ENCODE measurements at regions not wholly inside any gene's neighbourhood (a gene's known extent, or its start where the extent isn't known, plus 50 kb on each side); places are given as distances from the start of the nearest gene placed in this dataset.
"Not testable (repeated sequence)": the region's sequence is repeated elsewhere in the genome, so short reads cannot be mapped to it uniquely, and the experiment has no call there.

DNA sequence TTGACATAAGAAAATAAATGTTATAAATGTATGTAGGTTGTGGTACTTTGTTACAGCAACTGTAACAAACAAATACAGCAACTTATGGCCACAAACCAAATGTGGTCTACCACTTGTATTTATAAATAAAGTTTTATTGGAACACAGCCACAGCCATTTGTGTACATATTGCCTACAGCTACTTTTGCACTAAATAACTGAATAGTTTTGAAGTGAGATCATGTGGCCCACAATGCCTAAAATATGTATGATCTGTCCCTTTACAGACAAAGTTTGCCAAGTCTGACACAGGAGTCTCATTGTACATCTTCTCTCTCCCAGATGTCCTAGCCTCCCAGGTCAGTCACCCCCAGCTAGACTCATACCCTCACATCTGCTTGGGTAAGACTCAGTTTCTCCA lies 283.6 kb upstream of the PRDM9 start:
- no peak for FAIRE-seq

DNA sequence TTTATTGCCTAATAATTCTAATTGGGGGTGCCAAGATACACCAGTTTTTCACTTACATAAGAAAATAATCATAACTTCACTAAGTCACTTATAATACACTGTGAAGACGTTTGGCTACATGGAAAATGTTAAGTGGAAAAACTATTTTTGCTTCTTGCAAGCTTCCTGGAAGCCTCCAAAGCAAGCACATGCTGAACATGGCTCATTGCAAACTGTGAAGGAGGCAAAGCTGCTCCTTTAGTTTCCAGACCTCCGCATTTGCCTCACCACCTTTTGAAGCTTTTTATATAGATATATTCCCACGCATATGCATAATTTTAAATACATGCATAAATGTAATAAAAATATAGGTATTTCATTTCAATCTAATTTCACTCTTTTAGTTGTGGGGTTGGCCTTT lies 285.6 kb upstream of the PRDM9 start:
- FAIRE-seq: no peak

DNA sequence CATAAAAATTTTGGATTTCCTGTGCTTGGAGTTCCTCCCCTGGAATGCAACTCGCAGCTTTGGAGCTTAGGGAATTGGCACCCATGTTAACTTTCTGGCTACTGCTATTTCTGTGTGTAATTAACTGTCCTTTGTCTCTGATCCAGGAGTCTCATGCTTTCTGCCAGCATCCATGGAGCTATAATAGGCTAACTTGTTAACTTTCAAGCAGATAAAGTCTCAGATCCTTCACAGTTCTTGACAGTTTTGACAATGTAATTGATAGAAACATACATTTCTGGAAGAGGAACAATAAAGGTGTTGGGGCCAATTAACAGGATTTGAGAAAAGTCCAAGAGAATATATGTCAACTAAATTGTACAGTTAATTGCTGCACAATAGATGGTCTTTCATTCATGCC lies 290.2 kb upstream of the PRDM9 start:
- no peak for FAIRE-seq

DNA sequence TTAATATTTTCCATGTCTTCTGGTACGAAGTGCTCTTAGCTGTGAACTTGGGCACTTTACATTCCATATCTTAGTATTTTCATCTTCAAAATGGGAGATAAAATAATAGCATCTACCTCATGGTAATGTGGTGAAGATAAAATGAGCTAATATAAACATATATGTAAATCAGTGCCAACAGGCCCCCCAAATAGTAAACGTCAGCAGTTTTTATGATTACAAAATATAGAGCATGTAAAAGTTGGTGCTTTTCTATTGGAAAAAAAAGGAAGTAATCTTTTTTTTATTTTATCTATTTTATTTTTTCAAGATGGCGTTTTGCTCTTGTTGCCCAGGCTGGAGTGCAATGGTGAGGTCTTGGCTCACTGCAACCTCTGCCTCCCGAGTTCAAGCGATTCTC lies 291.1 kb upstream of the PRDM9 start:
- no peak for FAIRE-seq

DNA sequence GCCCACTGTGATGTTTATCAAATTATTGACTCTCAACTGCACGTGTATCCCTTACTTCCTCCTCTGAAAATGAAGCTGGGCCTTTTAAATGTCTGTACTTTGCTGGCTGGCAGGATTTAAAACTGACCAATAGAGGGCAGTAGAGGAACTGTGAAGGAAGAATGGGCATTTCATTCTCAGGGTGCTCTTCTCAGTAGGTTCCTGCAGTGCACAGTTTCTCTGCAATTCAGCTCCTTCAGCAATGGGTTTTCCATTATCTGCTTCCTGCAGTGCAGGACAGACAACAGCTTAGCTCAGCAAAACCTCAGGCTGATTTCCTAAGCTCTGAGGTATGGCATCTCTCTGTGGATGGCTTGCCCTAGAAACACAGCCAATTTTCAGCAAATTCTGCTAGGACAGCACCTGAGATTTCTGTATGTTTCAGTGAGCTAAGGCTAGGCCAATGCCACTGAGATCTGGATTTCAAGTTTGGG lies 298.4 kb upstream of the PRDM9 start:
- FAIRE-seq: no peak

DNA sequence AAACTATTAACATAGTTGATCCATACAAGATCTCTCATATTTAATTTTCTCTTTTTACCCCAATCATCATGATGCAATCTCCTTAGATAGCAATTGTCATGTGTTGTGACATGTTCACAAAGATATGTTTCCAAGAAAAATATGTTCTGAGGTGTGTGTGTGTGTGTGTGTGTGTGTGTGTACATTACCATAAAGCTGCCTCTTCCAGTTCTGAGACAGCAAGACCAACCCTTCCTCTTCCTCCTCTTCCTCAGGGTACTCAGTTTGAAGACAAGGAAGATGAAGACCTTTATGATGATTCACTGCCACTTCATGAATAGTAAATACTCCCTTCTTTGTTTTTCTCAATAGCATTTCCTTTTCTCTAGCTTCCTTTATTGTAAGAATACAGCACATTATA lies 303.3 kb upstream of the PRDM9 start:
- FAIRE-seq: no peak

DNA sequence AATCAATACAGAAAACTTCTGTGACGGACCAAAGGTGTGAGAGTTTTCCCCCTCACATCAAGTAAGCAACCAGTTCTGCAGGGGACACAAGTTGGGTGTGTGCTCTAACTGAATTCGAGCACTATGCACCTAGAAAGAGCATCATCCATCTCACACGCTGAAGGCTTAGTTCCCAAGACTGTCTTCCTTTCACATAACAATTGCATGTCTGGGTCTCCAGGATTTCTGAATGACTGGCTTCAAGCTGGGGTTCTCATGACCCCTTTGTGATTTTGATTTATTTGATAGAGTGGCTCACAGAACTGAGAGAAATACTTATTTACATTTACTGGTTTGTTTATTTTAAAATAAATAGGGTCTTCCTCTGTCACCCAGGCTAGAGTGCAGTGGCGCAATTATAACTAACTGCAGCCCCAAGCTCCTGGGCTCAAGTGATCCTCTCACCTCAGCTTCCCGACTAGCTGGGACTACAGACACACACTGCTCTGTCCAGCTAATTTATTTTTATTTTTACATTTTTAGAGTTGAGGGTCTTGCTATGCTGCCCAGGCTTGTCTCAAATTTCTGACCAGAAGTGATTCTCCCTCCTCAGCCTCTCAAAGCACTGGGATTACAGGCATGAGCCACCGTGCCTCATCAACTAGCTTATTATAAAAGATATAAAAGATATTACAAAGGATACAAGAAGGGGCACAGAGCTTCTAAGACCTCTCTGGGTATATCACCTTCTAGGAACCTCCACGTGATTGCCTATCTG lies 316.7 kb upstream of the CDH12 start:
- no peak for FAIRE-seq

DNA sequence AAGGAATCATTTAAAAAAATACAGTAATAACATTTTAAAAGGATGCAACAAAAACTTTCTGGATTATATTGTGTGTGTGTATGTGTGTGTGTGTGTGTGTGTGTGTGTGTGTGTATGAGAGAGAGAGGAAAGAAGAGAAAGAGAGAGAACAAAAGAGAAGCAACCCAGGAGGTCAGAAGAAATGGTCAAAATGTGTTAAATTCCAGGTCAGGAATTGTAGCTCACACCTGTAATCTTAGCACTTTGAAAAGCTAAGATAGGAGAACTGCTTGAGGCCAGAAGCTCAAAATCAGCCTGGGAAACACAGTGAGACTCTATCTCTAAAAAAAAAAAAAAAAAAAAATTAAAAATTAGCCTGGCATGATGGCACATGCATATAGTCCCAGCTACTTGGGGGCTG lies 311.8 kb upstream of the CDH12 start:
- no peak for FAIRE-seq

DNA sequence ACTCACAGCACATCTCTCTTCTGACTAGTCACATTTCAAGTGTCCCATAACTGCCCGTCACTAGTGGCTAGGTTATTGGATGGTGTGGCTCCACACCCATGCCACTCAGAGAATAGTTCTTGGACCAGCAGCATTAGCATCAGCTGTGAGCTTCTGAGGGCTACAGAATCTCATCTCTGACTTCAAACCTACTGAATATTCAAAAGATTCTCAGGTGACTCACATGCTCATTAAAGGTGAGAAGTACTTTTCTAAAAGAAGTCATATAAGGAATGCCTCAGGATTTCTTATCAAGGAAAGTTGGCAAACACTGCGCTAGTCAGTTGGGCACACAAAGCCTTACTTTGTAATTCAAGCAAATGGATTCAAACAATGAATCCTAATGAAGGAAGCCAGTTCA lies 305.0 kb upstream of the CDH12 start:
- no peak for FAIRE-seq

DNA sequence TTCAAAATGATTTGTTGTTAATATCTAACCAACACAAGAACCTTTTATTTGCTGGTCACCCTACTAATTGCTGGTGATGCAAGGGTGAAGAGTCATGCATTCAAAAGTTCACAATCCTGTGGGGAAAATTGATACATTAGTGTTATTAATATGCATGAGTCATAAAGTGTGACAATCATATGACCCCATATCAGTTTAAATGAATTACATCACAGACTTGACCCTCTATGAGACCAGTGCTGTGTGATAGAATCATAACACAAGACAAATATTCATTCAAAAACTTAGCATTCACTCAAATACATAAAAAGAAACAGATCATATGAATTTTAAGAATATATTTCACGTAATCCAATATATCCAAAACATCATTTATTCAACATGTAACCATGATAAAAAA lies 304.6 kb upstream of the CDH12 start:
- FAIRE-seq: no peak

DNA sequence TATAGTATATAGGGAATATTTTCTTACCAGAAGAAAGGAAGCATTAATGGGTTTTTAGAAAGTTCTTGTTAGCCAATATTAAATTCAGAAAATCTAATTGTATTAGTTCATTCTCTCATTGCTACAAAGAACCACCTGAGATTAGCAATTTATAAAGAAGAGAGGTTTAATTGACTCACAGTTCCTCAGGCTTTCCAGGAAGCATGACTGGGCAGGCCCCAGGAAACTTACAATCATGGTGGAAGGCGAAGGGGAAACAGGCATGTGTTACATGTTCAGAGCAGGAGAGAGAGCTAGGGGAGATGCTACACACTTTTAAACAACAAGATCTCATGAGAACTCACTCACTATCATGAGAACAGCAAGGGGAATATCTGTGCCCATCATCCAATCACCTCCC lies 304.0 kb upstream of the CDH12 start:
- FAIRE-seq: no peak

DNA sequence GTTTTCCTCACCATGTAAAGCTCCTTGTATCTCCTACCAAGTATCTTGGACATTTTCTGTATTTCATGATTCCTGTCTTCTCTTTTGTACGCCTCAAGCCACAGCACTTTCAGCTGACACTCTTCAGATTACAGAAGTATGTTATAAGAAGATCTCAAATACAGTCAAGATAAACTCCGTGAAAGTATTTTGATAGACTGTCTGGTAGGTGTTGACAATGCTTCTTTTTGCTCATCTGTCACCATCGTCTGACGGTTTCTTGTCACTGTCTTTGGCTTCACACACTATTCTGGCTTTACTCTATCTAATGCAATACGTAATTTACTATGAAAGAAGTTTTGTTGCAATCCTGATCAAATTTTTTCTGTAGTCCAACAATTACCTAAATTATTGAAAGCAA lies 294.5 kb upstream of the CDH12 start:
- FAIRE-seq: no peak

DNA sequence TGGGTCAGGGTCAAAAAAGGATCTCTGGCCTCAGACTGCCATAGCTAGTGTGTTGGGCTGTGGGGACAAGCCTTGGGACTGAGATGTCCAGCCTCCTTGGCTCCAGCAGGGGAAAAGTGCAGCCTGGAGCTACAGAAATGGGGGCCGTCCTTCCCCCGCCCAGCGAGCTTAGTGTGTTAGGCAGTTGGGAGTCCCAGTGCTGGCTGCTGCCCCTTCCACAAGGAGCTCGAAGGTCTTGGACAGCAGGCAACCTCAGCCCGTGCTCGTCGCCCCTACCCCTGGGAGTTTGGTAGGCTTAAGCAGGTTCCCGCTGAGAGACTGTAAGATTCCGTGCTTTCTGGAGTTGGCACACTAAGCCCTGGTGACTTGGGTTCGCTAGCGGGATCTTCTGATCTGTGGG lies 293.0 kb upstream of the CDH12 start:
- FAIRE-seq: no peak

DNA sequence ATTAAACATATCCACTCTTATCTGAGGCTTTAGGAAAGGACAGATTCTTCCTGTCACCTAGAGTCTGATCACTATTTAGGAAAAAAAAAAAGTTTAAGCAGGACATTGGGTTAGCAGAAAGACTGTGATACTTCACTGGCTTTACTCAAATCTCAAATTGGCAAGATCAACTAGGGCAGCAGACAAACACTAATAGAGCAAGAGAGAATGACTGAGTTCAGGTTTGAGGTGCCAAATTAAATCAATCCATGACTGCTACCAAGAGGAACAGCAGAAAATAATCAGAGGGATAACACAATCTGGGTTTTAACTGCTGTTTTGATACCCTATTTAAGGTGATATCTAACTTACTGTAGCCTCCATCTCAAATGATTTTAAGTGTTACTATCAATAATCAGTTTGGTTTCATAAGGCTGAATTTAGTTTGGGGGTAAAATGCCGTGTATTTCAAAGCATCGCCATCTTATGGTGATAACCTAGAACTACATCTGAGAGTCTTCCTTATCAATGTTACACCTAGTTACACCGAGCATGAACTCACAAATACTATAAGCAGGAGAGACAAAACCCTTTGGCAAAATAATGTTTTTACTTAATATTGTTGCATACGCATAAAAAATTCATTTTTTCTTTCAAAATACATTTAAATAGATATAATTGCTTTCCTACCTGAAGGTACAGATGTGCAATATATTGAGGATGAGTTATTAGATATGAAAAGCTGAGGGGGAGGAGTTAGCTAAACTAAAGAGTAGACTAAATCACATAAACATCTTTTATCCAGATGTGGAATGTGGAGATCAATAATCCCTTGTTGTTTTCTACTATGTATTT lies 286.4 kb upstream of the CDH12 start:
- FAIRE-seq: no peak

DNA sequence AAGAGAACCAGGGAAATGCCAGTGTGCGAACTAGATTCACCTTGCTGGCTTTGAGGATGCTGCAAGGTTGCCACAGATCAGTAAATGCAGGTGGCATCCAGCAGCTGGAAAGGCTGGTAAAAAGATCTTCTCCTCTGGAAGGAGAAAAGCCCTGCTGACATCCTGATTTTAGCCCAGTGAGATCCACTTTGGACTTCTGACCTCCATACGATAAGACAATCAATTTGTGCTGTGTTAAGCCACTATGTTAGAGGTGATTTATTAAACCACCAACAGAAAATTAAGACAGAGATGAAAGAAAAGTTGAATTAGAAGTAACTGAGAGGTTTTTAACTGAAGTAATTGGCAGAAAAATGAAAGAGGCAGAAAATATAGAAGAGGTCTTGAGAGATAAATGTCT lies 283.8 kb upstream of the CDH12 start:
- FAIRE-seq: no peak

DNA sequence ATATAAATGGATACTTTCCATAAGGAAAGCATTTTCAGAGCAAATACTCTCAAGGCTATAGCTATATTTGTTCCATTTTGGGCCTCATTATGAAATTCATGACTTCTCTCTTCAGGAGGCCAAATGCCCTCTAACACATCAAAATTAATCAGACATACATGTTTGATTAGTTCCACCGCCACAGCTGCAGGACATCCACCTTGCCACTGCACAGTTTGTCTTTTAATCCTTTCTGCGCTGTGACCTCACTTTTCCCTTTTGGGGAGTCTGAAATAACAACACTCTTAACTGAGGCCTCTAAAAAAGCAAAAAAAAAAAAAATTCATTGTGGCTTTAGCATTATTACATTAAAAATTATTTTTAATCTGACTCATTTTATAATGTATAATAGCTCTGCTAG lies 279.1 kb upstream of the CDH12 start:
- no peak for FAIRE-seq

DNA sequence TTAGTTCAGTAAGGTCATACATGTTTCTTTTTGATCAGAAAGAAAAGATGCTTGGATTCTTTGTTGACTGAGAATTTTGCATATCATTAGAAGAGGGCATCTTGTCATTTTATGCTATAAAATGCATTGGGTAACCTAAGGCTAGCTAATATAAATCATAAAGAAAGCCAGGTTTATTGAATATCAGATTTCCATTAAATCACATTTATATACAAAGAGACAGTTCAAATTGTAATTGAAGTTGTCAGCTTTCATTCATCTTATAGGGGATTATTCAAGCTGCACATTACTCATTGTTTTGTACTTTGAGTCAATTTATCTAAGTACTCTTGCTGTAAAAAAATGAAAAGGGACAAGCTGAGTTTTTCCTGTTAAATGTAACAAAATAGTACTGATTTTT lies 259.1 kb upstream of the CDH12 start:
- FAIRE-seq: no peak

DNA sequence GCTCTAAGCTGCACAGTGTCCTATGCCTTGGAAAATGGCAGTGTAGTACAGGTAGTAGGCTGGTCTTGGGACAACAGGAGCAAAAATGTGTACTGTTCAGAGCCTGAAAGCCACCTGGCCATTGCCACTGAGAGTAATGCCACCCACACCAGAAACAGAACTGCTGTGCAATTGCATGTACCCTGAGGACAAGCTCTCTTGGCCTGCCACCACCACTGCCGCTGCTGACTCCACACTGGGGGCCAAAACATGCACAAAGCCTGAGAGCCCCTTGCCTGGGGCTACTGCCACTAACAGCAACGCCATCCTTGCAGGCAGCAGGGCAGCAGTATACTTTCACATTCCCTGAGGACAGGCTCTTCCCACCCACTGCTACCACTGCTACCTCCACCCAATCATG lies 251.9 kb upstream of the CDH12 start:
- no peak for FAIRE-seq

DNA sequence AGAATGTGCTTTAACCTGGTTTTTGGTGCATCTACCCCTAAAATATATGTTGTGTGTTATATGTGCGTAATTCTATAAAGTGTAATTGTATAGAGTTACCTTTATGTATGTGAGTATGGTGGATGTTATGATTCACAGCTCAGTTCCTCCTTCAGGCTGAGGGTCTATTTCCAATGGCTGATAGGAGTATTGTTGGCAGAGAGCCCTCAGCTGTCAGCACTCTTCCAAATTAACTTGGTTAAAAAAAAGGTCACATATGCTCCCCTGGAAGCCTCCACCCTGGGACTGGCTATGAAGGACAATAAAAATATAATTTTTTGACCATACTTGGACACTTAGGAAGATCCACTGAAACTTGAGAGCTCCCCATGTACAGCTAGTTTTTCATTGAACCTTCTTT lies 250.4 kb upstream of the CDH12 start:
- no peak for FAIRE-seq

DNA sequence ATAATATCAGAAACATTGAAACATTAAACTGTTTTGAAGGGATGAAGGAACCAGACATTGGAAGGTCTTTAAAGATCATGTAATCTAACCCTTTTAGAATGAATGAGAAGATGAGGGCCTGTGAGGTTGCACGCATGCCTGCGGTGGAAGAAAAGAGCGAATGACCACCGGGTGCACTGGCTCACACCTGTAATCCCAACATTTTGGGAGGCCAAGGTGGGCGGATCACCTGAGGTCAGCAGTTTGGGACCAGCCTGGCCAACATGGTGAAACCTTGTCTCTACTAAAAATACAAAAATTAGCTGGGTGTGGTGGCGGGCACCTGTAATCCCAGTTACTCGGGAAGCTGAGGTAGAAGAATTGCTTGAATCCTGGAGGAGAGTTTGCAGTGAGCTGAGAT lies 242.3 kb upstream of the CDH12 start:
- not testable (repeated sequence) for FAIRE-seq

DNA sequence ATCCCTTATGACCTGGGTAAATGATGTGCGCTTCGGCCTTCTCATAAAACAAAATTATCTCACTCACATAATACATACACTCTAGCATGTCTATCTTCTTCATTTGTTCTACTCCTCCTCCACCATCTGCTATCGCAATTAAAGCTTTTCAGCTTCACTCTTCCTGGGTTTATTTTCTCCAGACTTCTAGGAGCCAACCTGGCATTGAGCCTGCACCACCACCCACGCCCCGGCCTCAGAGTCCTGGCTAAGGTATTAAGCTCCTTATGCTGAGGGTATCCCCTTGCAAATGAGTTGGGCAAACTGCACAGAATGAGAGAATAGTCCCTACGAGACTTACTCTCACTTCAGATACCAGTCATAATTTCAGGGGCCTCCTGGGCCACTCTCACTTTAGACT lies 236.1 kb upstream of the CDH12 start:
- no peak for FAIRE-seq

DNA sequence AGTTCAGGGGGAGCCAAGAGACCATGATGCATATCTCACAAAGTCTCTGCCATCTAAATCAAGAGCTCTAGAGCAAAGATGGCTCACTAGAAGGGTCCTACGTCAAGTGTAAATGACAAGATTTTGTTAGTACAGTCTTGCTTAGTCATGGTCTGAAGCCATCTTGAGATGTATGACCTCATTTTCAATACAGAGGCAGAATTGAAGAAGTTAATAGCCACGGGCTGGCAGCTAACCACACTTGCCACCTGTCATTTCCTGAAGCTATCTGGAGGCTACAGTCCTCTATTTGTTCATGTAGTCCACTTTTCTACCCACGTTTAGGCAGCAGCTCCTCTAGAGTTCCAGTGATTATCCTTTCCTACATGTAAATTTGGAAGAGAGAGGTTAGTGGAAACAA lies 231.7 kb upstream of the CDH12 start:
- no peak for FAIRE-seq

DNA sequence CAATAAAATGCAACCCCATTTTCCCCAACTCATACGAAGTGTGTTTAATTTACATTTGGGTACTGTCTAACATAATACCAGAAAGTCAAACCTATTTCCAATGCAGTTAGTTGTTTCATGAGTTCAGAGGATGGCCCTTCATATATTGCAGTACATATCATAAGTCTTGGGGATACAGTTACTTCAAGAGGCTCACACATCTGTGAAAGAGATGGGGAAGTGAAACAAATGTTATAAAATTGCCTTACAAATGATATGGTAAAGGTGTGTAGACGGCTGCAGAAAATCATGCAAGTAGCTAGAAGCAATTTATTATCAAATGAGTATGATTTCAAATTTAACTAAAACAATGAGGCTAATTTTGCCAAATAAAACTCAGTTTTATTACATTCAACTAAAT lies 219.0 kb upstream of the CDH12 start:
- no peak for FAIRE-seq

DNA sequence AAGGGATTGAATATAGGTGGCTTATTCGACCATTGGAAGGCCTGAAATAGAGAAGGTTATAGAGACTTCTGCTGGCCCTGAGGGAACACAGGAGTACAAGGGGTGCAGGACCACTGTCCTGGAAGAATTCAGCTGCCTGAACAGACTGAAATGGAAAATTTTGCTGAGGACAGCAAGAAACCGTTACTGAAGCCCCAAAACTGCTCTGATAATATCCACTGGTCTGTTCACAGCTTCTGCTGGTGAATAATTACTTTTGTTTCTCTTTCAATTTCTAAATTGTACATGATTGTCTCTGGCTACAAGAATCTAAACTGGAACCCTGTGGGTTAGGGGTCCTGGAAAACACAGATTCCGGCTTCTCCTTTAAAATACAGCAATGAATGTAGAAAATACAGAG lies 218.5 kb upstream of the CDH12 start:
- FAIRE-seq: no peak

DNA sequence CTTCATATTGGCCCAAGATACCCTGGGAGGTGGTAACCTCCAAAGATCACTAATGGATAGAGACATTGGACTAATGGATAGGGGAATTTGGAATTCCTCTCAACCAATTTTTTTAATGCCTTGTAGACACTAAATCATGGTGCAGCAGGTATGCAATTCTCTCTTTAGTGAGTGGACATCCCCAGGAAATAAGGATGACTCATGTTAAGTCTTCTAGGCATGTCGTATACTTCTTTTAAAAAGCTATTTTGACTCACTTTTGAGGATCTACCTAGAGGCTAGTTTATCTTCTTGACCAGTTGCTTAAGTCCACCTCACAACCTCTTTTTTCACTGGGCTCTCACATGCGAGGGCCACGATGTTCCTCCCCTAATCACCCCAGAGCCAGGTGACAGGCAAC lies 211.6 kb upstream of the CDH12 start:
- FAIRE-seq: no peak
